ENCODE measurements at regions not wholly inside any gene's neighbourhood (a gene's known extent, or its start where the extent isn't known, plus 50 kb on each side); places are given as distances from the start of the nearest gene placed in this dataset.

- Mint-ChIP-seq H3K4me1 (ENCODE audit: unreplicated experiment) (peaks cover 36% of the 10 kb centered on the region), H3K27me3 (no peaks in the 10 kb centered on the region), H3K4me3 (no peak overlapping the region), H3K9me3 (no peaks in the 10 kb centered on the region), H3K36me3 (no peaks in the 10 kb centered on the region), H3K27ac (no peak overlapping the region)
- DNase-seq (ENCODE audit: extremely low spot score, unreplicated experiment): no peak
- TF ChIP-seq CTCF (conservative IDR thresholded peaks at IDR 0.05): no peak
Measured at GRCh38 chr3:113129168-113129567, 82.2 kb upstream of the BOC start.

- Mint-ChIP-seq H3K9me3 (no peaks in the 10 kb centered on the region), H3K27me3 (no peaks in the 10 kb centered on the region), H3K4me3 (no peak overlapping the region), H3K36me3 (no peaks in the 10 kb centered on the region), H3K27ac (no peak overlapping the region), H3K4me1 (ENCODE audit: unreplicated experiment) (peaks cover 35% of the 10 kb centered on the region)
- no peak for TF ChIP-seq CTCF (conservative IDR thresholded peaks at IDR 0.05)
- no peak for DNase-seq (ENCODE audit: extremely low spot score, unreplicated experiment)
Measured at GRCh38 chr3:113132571-113132996, 78.8 kb upstream of the BOC start.

GRCh38 chr3:113133140-113133539 lies 78.2 kb upstream of the BOC start:
- no peak for DNase-seq (ENCODE audit: extremely low spot score, unreplicated experiment)
- no peaks in the 10 kb centered on the region for H3K36me3 Mint-ChIP-seq
- no peak overlapping the region for H3K27ac Mint-ChIP-seq
- no peaks in the 10 kb centered on the region for H3K9me3 Mint-ChIP-seq
- peaks cover 31% of the 10 kb centered on the region for H3K4me1 Mint-ChIP-seq (ENCODE audit: unreplicated experiment)
- no peaks in the 10 kb centered on the region for H3K27me3 Mint-ChIP-seq
- TF ChIP-seq CTCF (conservative IDR thresholded peaks at IDR 0.05): no peak
- H3K4me3 Mint-ChIP-seq: no peak overlapping the region

- Mint-ChIP-seq H3K4me3 (no peak overlapping the region), H3K27ac (no peak overlapping the region), H3K9me3 (no peaks in the 10 kb centered on the region), H3K4me1 (ENCODE audit: unreplicated experiment) (peaks cover 19% of the 10 kb centered on the region), H3K36me3 (no peaks in the 10 kb centered on the region), H3K27me3 (no peaks in the 10 kb centered on the region)
- no peak for DNase-seq (ENCODE audit: extremely low spot score, unreplicated experiment)
- TF ChIP-seq CTCF (conservative IDR thresholded peaks at IDR 0.05): peak; percentile 70
Measured at GRCh38 chr3:113136071-113136470, 75.3 kb upstream of the BOC start.

GRCh38 chr3:113136544-113136943 lies 74.8 kb upstream of the BOC start:
- Mint-ChIP-seq H3K4me3 (no peak overlapping the region), H3K4me1 (ENCODE audit: unreplicated experiment) (peaks cover 24% of the 10 kb centered on the region), H3K27me3 (no peaks in the 10 kb centered on the region), H3K27ac (no peak overlapping the region), H3K36me3 (no peaks in the 10 kb centered on the region), H3K9me3 (no peaks in the 10 kb centered on the region)
- TF ChIP-seq CTCF (conservative IDR thresholded peaks at IDR 0.05): no peak
- no peak for DNase-seq (ENCODE audit: extremely low spot score, unreplicated experiment)

Measured in type B pancreatic cell (in vitro differentiated cells).